ENCODE measurements at regions not wholly inside any gene's neighbourhood (a gene's known extent, or its start where the extent isn't known, plus 50 kb on each side); places are given as distances from the start of the nearest gene placed in this dataset.

DNA sequence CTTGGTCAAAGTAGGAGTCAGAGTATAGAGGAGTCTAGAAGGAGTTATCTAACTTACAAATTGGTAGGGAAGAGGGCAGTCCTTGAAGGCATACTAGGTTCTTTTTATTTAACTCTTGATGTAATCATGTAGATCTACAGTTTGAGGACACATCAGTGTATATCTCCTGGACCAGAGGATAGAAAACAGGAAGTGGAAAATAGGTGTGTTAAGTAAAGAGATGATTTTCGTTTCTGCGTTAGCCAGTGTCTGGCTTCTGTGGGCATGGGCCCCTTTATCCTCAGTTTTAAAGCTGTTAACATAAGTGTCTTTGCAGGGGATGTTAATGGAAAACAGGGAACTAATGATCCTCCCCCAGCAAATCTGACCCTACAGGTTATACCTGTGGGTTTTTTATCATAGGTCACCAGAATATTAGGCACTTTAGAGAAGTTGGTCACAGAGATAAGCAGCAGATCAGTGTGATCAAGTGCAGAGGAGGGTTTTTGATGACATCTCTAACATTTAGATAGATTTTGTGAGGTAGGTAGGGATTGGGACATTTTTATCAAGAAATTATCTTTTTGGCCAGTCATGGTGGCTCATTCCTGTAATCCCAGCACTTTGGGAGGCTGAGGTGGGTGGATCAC, 58.6 kb upstream of the PRSS1 start:
- no peak for DNase-seq
- H3K4me3 ChIP-seq, result no peak overlapping the region
- intact Hi-C loops (cut with DNase I; ENCODE audit: low total_unique reads), result no loop called here
- no peak for TF ChIP-seq POLR2AphosphoS5 (IDR thresholded peaks at IDR 0.05)
- TF ChIP-seq POLR2A (IDR thresholded peaks at IDR 0.05), result no peak
- TF ChIP-seq, protein P1, sequence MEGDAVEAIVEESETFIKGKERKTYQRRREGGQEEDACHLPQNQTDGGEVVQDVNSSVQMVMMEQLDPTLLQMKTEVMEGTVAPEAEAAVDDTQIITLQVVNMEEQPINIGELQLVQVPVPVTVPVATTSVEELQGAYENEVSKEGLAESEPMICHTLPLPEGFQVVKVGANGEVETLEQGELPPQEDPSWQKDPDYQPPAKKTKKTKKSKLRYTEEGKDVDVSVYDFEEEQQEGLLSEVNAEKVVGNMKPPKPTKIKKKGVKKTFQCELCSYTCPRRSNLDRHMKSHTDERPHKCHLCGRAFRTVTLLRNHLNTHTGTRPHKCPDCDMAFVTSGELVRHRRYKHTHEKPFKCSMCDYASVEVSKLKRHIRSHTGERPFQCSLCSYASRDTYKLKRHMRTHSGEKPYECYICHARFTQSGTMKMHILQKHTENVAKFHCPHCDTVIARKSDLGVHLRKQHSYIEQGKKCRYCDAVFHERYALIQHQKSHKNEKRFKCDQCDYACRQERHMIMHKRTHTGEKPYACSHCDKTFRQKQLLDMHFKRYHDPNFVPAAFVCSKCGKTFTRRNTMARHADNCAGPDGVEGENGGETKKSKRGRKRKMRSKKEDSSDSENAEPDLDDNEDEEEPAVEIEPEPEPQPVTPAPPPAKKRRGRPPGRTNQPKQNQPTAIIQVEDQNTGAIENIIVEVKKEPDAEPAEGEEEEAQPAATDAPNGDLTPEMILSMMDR (IDR thresholded peaks at IDR 0.05 in 8 of 11, conservative IDR thresholded peaks at IDR 0.05 in 3 of 11), result no peak
- H3K36me3 ChIP-seq, result no peaks in the 10 kb centered on the region
- H3K27me3 ChIP-seq (replicated peaks in 1 of 7), result no peaks in the 10 kb centered on the region
- no peak overlapping the region for H3K27ac ChIP-seq
- no peaks in the 10 kb centered on the region for H3K4me1 ChIP-seq
- H3K9me3 ChIP-seq, result no peaks in the 10 kb centered on the region
- 27 to 46% (median 45%) methylated on average over 2 of the region's 2 CpGs for WGBS, 5 donors

DNA sequence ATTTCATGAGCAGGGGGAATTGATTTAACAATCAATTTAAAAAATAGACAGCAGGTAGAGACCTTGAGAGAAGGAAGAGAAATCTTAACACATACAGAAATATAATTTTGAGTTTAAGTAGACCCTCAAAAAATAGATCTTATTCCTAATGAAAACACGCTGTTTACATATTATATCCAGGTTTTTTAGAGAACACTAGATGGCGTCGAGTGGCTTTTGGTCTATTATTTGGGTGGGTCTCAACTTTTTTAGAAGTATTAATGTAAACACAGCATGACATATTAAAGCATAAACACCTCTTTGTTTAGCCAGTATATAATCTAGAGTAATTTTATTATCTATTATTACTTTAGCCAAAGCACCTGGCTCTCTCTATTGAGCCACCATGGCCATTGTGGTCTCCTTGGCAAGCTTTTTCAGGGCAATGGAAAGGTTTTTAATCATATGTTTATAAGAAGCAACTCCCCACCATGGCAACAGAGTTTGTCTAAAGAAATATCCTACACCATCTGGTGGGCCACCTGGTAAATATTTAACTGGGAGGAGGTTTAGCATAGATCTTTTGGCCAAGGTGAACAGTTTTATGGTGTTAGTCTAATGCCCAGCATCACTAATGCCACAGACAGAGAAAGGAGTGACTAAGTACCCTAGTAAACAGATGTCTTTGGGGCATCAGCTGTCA, 59.7 kb upstream of the PRSS1 start:
- TF ChIP-seq, protein P1 (IDR thresholded peaks at IDR 0.05 in 8 of 11, conservative IDR thresholded peaks at IDR 0.05 in 3 of 11), result no peak
- TF ChIP-seq POLR2A (IDR thresholded peaks at IDR 0.05) (no peak), POLR2AphosphoS5 (IDR thresholded peaks at IDR 0.05) (no peak)
- no peaks in the 10 kb centered on the region for H3K27me3 ChIP-seq (replicated peaks in 1 of 7)
- no peaks in the 10 kb centered on the region for H3K9me3 ChIP-seq
- H3K36me3 ChIP-seq, result no peaks in the 10 kb centered on the region
- DNase-seq, result no peak
- 57 to 77% (median 67%) methylated on average over 3 of the region's 3 CpGs for WGBS, 5 donors
- H3K4me3 ChIP-seq, result no peak overlapping the region
- H3K4me1 ChIP-seq, result no peaks in the 10 kb centered on the region
- no peak overlapping the region for H3K27ac ChIP-seq
- intact Hi-C loops (cut with DNase I; ENCODE audit: low total_unique reads), result no loop called here

DNA sequence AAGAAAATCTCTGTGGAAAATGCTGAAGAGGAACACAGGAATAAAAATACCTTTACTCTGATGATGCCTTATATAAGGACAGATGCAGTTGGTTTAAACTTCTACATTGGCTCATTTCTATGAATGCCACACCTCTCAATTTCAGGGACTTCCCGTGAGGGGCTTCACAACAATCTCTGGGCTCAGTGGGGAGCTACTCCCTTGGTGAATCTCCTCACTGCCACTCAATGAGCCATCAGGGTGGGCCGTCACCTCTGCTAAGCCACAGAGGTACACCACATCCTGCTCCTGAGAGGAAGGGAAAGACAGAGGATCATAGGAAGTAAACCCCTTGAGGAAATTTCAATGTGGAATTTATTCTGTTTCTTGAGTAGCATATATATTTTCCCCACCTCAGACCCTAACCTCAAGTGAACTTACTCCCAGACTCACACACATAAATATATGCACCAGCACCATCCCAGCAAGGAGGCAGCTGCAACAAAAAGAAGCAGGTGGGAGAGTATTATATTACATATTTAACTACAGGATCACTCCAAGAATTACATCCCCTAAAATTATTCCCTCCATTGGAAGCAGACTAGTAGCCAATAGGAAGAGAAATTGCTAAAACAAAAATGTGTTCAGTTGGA, 63.3 kb upstream of the PRSS1 start:
- no peaks in the 10 kb centered on the region for H3K36me3 ChIP-seq
- WGBS, 5 donors, result 35 to 51% (median 41%) methylated on average over 2 of the region's 2 CpGs
- intact Hi-C loops (cut with DNase I; ENCODE audit: low total_unique reads), result no loop called here
- H3K9me3 ChIP-seq, result no peaks in the 10 kb centered on the region
- no peak overlapping the region for H3K27ac ChIP-seq
- no peak for TF ChIP-seq POLR2A (IDR thresholded peaks at IDR 0.05)
- no peak for TF ChIP-seq POLR2AphosphoS5 (IDR thresholded peaks at IDR 0.05)
- TF ChIP-seq, protein P1 (IDR thresholded peaks at IDR 0.05 in 8 of 11, conservative IDR thresholded peaks at IDR 0.05 in 3 of 11), result no peak
- H3K27me3 ChIP-seq (replicated peaks in 1 of 7), result no peaks in the 10 kb centered on the region
- DNase-seq, result no peak
- H3K4me3 ChIP-seq, result no peak overlapping the region
- H3K4me1 ChIP-seq, result no peaks in the 10 kb centered on the region

All from spleen (tissue), 11 donors.